BLaER1 treated with 17β-estradiol and CSF1 and Interleukin-3, amounts not matched to agents 10 nM and 100 nM (cell line): ENCODE measurements at regions not wholly inside any gene's neighbourhood (a gene's known extent, or its start where the extent isn't known, plus 50 kb on each side); places are given as distances from the start of the nearest gene placed in this dataset.
"Not testable (repeated sequence)": the region's sequence is repeated elsewhere in the genome, so short reads cannot be mapped to it uniquely, and the experiment has no call there.

ENCODE experiments used
- H3K27ac ChIP-seq, 11 experiments: shearing (Covaris generic); formaldehyde crosslinking; 2 replicates each; pipeline ENCODE4 v1.8.1; 2022
- H3K27me3 ChIP-seq, 11 experiments: shearing (Covaris generic); formaldehyde crosslinking; 2 replicates each; pipeline ENCODE4 v1.8.1; 2022
- H3K36me3 ChIP-seq, 11 experiments: shearing (Covaris generic); formaldehyde crosslinking; 2 replicates each; pipeline ENCODE4 v1.8.1; 2022
- H3K4me1 ChIP-seq, 10 experiments: shearing (Covaris generic); formaldehyde crosslinking; 2 replicates each; pipeline ENCODE4 v1.8.1; 2022
- H3K4me2 ChIP-seq, 11 experiments: shearing (Covaris generic); formaldehyde crosslinking; 2 replicates each; pipeline ENCODE4 v1.8.1; 2022
- H3K4me3 ChIP-seq, 10 experiments: shearing (Covaris generic); formaldehyde crosslinking; 2 replicates each; pipeline ENCODE4 v1.8.1; 2022
- H3K9ac ChIP-seq, 11 experiments: shearing (Covaris generic); formaldehyde crosslinking; 2 replicates each; pipeline ENCODE4 v1.8.1; 2022
- H3K9me3 ChIP-seq, 11 experiments: shearing (Covaris generic); formaldehyde crosslinking; replicated peaks in 1 of 11; 2 replicates each; pipeline ENCODE4 v1.8.1; 2022
- H4K20me1 ChIP-seq, 11 experiments: shearing (Covaris generic); formaldehyde crosslinking; 2 replicates each; pipeline ENCODE4 v1.8.1; 2022
- Cebpa-rat ChIP-seq, 11 experiments: shearing (Covaris generic); IDR thresholded peaks; 2 replicates each; pipeline ENCODE4 v1.8.1; 2022

DNA sequence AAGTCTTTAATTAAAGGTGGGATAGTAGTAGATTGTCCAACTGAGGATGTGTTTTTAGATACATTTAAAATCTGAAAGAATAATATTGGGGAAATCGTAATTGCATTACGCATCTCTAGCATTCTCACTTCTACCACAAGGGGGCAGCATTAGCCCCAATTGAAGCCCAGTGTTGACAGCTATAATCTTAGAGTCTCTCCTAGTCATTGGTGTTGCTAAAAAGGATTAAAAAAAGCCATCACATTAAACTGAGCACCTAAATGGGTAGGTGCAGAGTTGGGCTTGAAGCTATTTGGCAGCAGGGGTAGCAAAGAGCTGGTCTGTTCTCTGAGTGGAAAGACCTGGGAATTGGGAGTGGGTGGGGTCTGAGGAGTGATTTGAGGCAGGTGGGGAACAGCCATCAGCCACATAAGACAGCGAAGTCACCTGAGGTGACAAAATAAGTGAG is 177.2 kb downstream of the OSTF1 start:
- Histone ChIP-seq H3K9ac (no peak overlapping the region), H3K27me3 (no peaks in the 10 kb centered on the region), H4K20me1 (no peaks in the 10 kb centered on the region), H3K4me3 (no peak overlapping the region), H3K4me1 (no peaks in the 10 kb centered on the region), H3K27ac (no peak overlapping the region), H3K36me3 (peaks cover 0 to 7% (median 0%) of the 10 kb centered on the region in 11 experiments; a peak in 3 of 22 replicates), H3K4me2 (no peak overlapping the region), H3K9me3 (no peaks in the 10 kb centered on the region)
- TF ChIP-seq Cebpa-rat (IDR thresholded peaks at IDR 0.05), result no peak

DNA sequence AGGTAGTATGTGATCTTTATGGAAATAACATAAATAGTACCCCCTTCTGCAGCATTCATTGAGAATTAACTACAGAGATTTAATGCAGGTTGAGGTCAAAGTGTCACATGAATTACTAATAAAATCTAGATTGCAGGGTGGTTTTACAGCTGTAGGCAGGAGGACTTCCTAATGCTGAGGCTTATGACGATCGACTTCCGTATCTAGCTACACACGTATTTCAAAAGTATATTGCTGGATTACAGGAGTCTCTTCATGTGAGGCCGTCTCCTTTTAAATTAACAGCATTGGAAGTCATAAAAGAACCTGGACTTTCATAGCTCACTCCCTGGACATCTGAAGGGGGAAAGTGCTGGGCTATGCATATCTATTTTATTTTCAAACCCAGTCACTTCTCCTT is 180.9 kb downstream of the OSTF1 start:
- no peak overlapping the region for H3K4me3 ChIP-seq
- no peaks in the 10 kb centered on the region for H3K36me3 ChIP-seq
- H3K4me2 ChIP-seq, result no peak overlapping the region
- no peaks in the 10 kb centered on the region for H3K27me3 ChIP-seq
- no peaks in the 10 kb centered on the region for H3K4me1 ChIP-seq
- H3K9me3 ChIP-seq, result peaks cover 18 to 24% (median 21%) of the 10 kb centered on the region in 11 experiments
- no peak overlapping the region for H3K9ac ChIP-seq
- H3K27ac ChIP-seq, result no peak overlapping the region
- TF ChIP-seq Cebpa-rat (IDR thresholded peaks at IDR 0.05), result no peak
- no peaks in the 10 kb centered on the region for H4K20me1 ChIP-seq

DNA sequence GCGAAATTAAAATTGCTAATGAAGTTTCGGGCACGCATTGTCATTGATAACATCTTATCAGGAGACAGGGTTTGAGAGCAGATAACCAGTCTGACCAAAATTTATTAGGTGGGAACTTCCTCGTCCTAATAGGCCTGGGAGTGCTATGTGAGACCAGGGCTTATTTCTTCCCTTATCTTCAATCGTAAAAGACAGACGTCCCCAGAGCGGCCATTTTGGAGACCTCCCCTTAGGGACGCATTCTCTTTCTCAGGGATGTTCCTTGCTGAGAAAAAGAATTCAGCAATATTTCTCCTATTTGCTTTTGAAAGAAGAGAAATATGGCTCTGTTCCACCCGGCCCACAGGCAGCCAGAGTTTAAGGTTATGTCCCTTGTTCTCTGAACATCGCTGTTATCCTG is 184.7 kb downstream of the OSTF1 start:
- H3K9me3 ChIP-seq, result peaks cover 36 to 49% (median 41%) of the 10 kb centered on the region in 11 experiments
- not testable (repeated sequence) for H3K27me3 ChIP-seq, H3K4me1 ChIP-seq, H3K4me3 ChIP-seq, H3K27ac ChIP-seq, H3K36me3 ChIP-seq, H3K4me2 ChIP-seq, H3K9ac ChIP-seq, H4K20me1 ChIP-seq

DNA sequence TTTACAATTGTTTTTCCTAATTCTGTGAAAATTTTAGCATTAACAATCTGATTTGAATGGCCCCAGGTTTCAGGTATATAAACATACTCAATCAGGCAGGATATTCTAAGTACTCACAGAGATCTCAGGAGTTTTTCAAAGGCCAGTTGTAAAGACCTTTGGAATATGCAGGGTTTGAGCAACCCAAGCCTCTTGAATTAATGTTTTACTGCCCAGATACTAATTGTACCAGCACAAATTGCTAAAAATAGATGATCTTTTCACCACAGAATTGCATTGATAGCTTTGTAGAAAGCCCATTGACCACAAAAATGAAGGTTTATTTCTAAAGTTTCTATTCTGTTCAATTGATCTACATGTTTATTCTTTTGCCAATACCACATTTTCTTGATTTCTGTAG is 186.5 kb downstream of the OSTF1 start:
- H3K27ac ChIP-seq, result no peak overlapping the region
- H3K4me1 ChIP-seq, result no peaks in the 10 kb centered on the region
- TF ChIP-seq Cebpa-rat (IDR thresholded peaks at IDR 0.05), result no peak
- no peaks in the 10 kb centered on the region for H4K20me1 ChIP-seq
- no peak overlapping the region for H3K9ac ChIP-seq
- H3K9me3 ChIP-seq, result peaks cover 39 to 51% (median 45%) of the 10 kb centered on the region in 11 experiments
- H3K4me2 ChIP-seq, result no peak overlapping the region
- H3K36me3 ChIP-seq, result no peaks in the 10 kb centered on the region
- H3K4me3 ChIP-seq, result no peak overlapping the region
- no peaks in the 10 kb centered on the region for H3K27me3 ChIP-seq

DNA sequence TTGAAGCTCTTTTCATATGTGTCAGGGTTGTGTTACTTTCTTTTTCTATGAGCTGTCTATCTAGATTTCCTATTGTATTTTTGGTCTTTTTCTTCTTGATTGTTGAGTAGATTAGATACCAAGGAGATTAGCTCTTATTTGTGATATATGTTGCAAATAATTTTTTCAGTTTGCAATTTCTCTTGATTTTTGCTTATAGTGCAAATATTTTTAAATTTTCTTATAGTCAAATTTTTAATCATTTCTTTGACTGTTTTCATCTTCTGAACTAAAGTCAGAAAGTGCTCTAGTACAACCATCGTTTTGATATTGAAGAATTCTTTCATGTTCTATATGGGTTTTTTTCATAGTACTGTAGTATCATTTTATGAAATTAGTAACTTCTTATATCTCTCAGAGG is 193.7 kb downstream of the OSTF1 start:
- no peak overlapping the region for H3K4me3 ChIP-seq
- no peak overlapping the region for H3K27ac ChIP-seq
- H4K20me1 ChIP-seq, result no peaks in the 10 kb centered on the region
- H3K9me3 ChIP-seq, result peaks cover 20 to 43% (median 30%) of the 10 kb centered on the region in 11 experiments; a peak in 19 of 22 replicates
- no peak overlapping the region for H3K4me2 ChIP-seq
- H3K4me1 ChIP-seq, result peaks cover 0 to 5% (median 0%) of the 10 kb centered on the region in 10 experiments; a peak in 2 of 20 replicates
- H3K9ac ChIP-seq, result no peak overlapping the region
- no peaks in the 10 kb centered on the region for H3K27me3 ChIP-seq
- no peak for TF ChIP-seq Cebpa-rat (IDR thresholded peaks at IDR 0.05)
- H3K36me3 ChIP-seq, result no peaks in the 10 kb centered on the region

DNA sequence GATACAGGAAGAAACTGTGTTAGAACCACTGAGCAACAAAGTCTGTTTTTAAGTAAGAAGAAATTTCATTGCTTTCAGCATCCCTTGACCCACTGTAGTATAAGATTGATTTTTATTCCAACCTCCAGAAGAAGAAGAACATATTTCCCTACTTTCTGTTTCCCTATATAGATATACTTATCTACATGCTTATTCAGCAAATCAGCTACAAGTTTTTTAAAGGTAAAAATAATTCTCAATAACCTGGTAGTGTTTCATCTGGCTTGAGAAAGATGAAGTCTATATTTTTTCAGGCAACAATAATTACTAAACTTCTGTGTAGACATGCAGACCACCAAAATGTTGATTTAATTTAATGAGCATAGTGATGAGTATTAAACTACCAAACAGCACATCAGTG is 201.0 kb downstream of the OSTF1 start:
- Histone ChIP-seq H3K9ac (no peak overlapping the region), H3K4me2 (no peak overlapping the region), H4K20me1 (no peaks in the 10 kb centered on the region), H3K27ac (no peak overlapping the region), H3K9me3 (peaks cover 7 to 26% (median 15%) of the 10 kb centered on the region in 11 experiments; a peak in 16 of 22 replicates), H3K4me1 (no peaks in the 10 kb centered on the region), H3K27me3 (no peaks in the 10 kb centered on the region), H3K4me3 (no peak overlapping the region), H3K36me3 (no peaks in the 10 kb centered on the region)
- TF ChIP-seq Cebpa-rat (IDR thresholded peaks at IDR 0.05), result no peak

- TF ChIP-seq Cebpa-rat (IDR thresholded peaks at IDR 0.05), result no peak
- Histone ChIP-seq H3K9ac (no peak overlapping the region), H3K27me3 (no peaks in the 10 kb centered on the region), H4K20me1 (no peaks in the 10 kb centered on the region), H3K4me1 (no peaks in the 10 kb centered on the region), H3K27ac (no peak overlapping the region), H3K4me2 (no peak overlapping the region), H3K4me3 (no peak overlapping the region), H3K9me3 (peaks cover 0 to 7% (median 0%) of the 10 kb centered on the region in 11 experiments; a peak in 1 of 22 replicates), H3K36me3 (no peaks in the 10 kb centered on the region)
These were observed 211.0 kb downstream of the OSTF1 start for GRCh38 chr9:75299324-75299723.

- Histone ChIP-seq H3K36me3 (no peaks in the 10 kb centered on the region), H3K27me3 (no peaks in the 10 kb centered on the region), H4K20me1 (no peaks in the 10 kb centered on the region), H3K9ac (no peak overlapping the region), H3K4me3 (no peak overlapping the region), H3K4me1 (peaks cover 0 to 10% (median 4%) of the 10 kb centered on the region in 10 experiments; a peak in 6 of 20 replicates), H3K4me2 (no peak overlapping the region), H3K27ac (no peak overlapping the region), H3K9me3 (no peaks in the 10 kb centered on the region)
- TF ChIP-seq Cebpa-rat (IDR thresholded peaks at IDR 0.05), result no peak
These were observed 245.3 kb downstream of the OSTF1 start for GRCh38 chr9:75333624-75334023.

DNA sequence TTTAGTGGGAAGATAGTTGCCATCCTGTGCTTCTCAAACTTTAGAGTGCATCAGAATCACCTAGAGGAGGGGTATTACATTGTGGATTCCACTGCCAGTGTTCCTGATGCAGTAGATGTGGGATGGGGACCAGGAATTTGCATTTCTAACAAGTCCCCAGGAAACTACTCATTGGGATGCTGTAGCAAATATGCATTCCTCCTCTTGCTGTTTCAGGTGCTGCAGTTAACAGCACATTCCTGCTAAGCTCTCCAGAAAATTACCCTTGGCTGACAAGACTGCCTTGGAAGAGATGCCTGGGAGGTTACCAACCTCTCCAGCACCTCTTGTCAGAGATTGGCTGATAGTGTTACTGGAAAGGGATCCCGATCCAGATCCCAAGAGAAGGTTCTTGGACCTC is 270.5 kb downstream of the OSTF1 start:
- no peak overlapping the region for H3K27ac ChIP-seq
- TF ChIP-seq Cebpa-rat (IDR thresholded peaks at IDR 0.05), result no peak
- H3K9me3 ChIP-seq, result peaks cover 24 to 35% (median 30%) of the 10 kb centered on the region in 11 experiments
- no peak overlapping the region for H3K4me3 ChIP-seq
- H3K36me3 ChIP-seq, result no peaks in the 10 kb centered on the region
- H3K4me2 ChIP-seq, result no peak overlapping the region
- H3K9ac ChIP-seq, result no peak overlapping the region
- H3K4me1 ChIP-seq, result no peaks in the 10 kb centered on the region
- H4K20me1 ChIP-seq, result no peaks in the 10 kb centered on the region
- H3K27me3 ChIP-seq, result no peaks in the 10 kb centered on the region

- TF ChIP-seq Cebpa-rat (IDR thresholded peaks at IDR 0.05), result no peak
- Histone ChIP-seq H3K9me3 (peaks cover 26 to 41% (median 32%) of the 10 kb centered on the region in 11 experiments), H3K9ac (no peak overlapping the region), H3K27ac (no peak overlapping the region), H3K4me1 (no peaks in the 10 kb centered on the region), H4K20me1 (no peaks in the 10 kb centered on the region), H3K36me3 (no peaks in the 10 kb centered on the region), H3K4me3 (no peak overlapping the region), H3K4me2 (no peak overlapping the region), H3K27me3 (no peaks in the 10 kb centered on the region)
These were observed 271.3 kb downstream of the OSTF1 start for GRCh38 chr9:75359638-75360037.
